Esophagus squamous epithelium (tissue), 5 donors: ENCODE measurements at regions not wholly inside any gene's neighbourhood (a gene's known extent, or its start where the extent isn't known, plus 50 kb on each side); places are given as distances from the start of the nearest gene placed in this dataset.

Experiments used
- DNase-seq: peaks from one replicate; lab custom pipeline; 2025; lab: John Stamatoyannopoulos, UW
- H3K27ac ChIP-seq, 4 donors: fragments of 200-600 bp; sonication (generic); one replicate each; pipeline ENCODE4 v1.5.1; 2016 to 2019; ENCODE audit warnings: mild to moderate bottlenecking in 1 of 4
- H3K27me3 ChIP-seq, 4 donors: fragments of 200-600 bp; sonication (generic); 1 replicate in 3 of 4; 2 replicates in 1 of 4; pipeline versions ENCODE4 v1.5.1 to v1.6.0; 2017 to 2021; ENCODE audit warnings: antibody characterized with exemption in 1 of 4
- H3K36me3 ChIP-seq, 3 donors: fragments of 200-600 bp; sonication (generic); one replicate each; pipeline ENCODE4 v1.5.1; 2016 to 2019
- H3K4me1 ChIP-seq, 3 donors: fragments of 200-600 bp; sonication (generic); one replicate each; pipeline ENCODE4 v1.5.1; 2017 to 2019
- H3K4me3 ChIP-seq, 4 donors: fragments of 200-600 bp; sonication (generic); 1 replicate in 3 of 4; 2 replicates in 1 of 4; pipeline ENCODE4 v1.5.1; 2016 to 2019; ENCODE audit warnings: mild to moderate bottlenecking in 2 of 4, moderate library complexity in 1 of 4
- H3K9me3 ChIP-seq, 3 donors: fragments of 200-600 bp; sonication (generic); one replicate each; pipeline ENCODE4 v1.5.1; 2016 to 2019
- POLR2A ChIP-seq, 4 donors: fragments of 450-650 bp; IDR thresholded peaks; one replicate each; pipeline ENCODE4 v1.6.1; 2017; ENCODE audit warnings: antibody characterized with exemption in 4 of 4, mild to moderate bottlenecking in 4 of 4, moderate library complexity in 3 of 4
- WGBS, 2 donors: methylation state at CpG; one replicate each; pipeline ENCODE4 v1.1.5; 2018; 5-methylcytosine and 5-hydroxymethylcytosine counted together
- intact Hi-C: fragments of 100-400 bp; cut with DNase I; formaldehyde crosslinking; loops from one replicate; pipeline ENCODE4 v1.15.0; 2022
- TF ChIP-seq, protein P1 (sequence below), 6 experiments: fragments of 450-650 bp in 4 of 6; fragments of 200-600 bp in 2 of 6; sonication (generic) in 2 of 6; IDR thresholded peaks; one replicate each; pipeline ENCODE4 v1.5.1; 2016 to 2019; ENCODE audit warnings: antibody characterized with exemption in 6 of 6, mild to moderate bottlenecking in 4 of 6, moderate library complexity in 4 of 6
- donor health status: DM: yes; HTN: yes; CAD: no.

DNA sequence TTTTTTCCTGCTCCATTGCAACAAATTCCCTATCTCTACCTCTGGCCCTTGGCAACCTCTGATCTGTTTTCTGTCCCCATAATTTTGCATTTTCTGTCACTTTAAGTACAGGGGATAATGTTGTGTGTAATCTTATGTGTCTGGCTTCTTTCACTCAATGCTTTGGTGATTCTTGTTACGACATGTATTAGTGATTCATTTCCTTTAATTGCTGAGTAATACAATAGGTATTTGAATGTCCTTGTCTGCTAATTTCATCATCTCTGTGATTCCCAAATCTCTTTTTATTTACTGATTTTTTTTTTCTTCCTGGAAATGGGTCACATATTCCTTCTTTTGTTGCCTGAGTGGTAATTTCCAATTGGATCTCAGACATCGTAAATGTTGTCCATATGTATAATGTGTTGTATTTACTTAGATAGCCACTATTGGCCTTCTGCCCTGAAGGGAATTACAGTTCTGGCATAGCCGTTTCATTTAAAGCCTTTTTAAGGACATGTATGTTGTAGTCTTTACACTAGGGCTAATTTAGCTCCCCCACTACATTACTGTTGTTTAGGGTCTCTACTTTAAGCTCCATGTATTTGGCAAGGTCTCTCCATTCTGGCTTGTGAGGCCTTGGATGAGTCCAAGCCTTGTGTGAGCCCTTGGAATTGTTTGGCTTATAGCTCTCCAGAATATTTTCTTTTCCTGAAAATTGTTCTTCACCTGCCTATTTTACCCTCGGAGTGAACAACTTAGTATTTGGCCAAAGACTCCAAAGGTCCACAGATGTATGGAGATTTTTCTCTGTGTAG, 683.8 kb downstream of the LRRC70 start:
- TF ChIP-seq, protein P1, sequence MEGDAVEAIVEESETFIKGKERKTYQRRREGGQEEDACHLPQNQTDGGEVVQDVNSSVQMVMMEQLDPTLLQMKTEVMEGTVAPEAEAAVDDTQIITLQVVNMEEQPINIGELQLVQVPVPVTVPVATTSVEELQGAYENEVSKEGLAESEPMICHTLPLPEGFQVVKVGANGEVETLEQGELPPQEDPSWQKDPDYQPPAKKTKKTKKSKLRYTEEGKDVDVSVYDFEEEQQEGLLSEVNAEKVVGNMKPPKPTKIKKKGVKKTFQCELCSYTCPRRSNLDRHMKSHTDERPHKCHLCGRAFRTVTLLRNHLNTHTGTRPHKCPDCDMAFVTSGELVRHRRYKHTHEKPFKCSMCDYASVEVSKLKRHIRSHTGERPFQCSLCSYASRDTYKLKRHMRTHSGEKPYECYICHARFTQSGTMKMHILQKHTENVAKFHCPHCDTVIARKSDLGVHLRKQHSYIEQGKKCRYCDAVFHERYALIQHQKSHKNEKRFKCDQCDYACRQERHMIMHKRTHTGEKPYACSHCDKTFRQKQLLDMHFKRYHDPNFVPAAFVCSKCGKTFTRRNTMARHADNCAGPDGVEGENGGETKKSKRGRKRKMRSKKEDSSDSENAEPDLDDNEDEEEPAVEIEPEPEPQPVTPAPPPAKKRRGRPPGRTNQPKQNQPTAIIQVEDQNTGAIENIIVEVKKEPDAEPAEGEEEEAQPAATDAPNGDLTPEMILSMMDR (IDR thresholded peaks at IDR 0.05), result no peak
- no peak for TF ChIP-seq POLR2A (IDR thresholded peaks at IDR 0.05)
- Histone ChIP-seq H3K36me3 (no peaks in the 10 kb centered on the region), H3K4me1 (peaks cover 0 to 8% (median 7%) of the 10 kb centered on the region in 3 donors), H3K9me3 (no peaks in the 10 kb centered on the region), H3K27ac (peak overlapping the region in 1 of 4 donors; percentile 37), H3K4me3 (no peak overlapping the region), H3K27me3 (no peaks in the 10 kb centered on the region)
- no peak for DNase-seq
- intact Hi-C loops, result no loop called here
- 19 to 39% methylated on average over 3 to 4 of the region's 4 CpGs for WGBS, 2 donors

DNA sequence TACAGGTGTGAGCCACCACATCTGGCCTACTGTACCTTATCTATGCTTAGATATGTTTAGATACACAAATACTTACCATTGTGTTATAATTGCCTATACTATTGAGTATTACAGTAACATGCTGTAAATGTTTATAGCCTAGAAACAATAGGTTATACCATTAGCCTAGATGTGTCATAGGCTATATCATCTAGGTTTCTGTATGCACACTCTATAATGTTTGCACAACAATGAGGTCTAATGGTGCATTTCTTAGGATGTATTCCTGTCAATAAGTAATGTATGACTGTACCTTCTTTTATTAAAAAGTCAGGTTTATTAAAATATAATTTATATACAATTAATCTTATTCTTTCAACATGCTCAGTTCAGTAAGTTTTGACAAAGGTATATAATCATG, 683.1 kb downstream of the LRRC70 start:
- no peaks in the 10 kb centered on the region for H3K27me3 ChIP-seq
- no peak for DNase-seq
- TF ChIP-seq, protein P1 (IDR thresholded peaks at IDR 0.05), result no peak
- no peak for TF ChIP-seq POLR2A (IDR thresholded peaks at IDR 0.05)

GRCh38 chr5:63255594-63255993, 677.0 kb downstream of the LRRC70 start:
- DNase-seq, result no peak
- no peaks in the 10 kb centered on the region for H3K9me3 ChIP-seq
- H3K36me3 ChIP-seq, result no peaks in the 10 kb centered on the region
- no peaks in the 10 kb centered on the region for H3K4me1 ChIP-seq
- no peak overlapping the region for H3K27ac ChIP-seq
- TF ChIP-seq POLR2A (IDR thresholded peaks at IDR 0.05), result no peak
- TF ChIP-seq, protein P1 (IDR thresholded peaks at IDR 0.05), result no peak
- WGBS, 2 donors, result 79 to 87% methylated on average over 5 of the region's 5 CpGs
- H3K27me3 ChIP-seq, result no peaks in the 10 kb centered on the region
- intact Hi-C loops, result no loop called here
- H3K4me3 ChIP-seq, result no peak overlapping the region

More for the DNA sequence above, 683.1 kb downstream of the LRRC70 start:
- peaks cover 0 to 8% (median 7%) of the 10 kb centered on the region in 3 donors for H3K4me1 ChIP-seq
- no peak overlapping the region for H3K27ac ChIP-seq
- no peaks in the 10 kb centered on the region for H3K9me3 ChIP-seq
- intact Hi-C loops, result no loop called here
- H3K4me3 ChIP-seq, result no peak overlapping the region
- H3K36me3 ChIP-seq, result no peaks in the 10 kb centered on the region

DNA sequence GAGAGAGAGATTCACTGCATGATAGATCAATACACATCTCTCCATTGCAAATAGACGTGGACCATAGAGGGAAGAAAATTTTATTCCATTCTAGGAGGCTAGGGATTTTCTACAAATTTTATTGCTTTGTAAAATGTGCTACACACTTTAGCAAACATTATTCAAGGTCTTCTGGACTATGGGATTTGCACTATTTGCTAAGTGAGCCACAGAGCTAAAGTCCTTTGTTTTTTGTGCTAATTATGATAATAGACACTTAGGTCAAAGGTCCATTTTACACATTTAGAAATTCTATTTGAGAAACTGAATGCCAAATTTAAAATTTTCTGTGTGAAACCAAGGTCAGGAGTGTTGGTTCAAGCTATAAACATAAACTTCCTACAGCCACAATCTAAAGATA, 672.3 kb downstream of the LRRC70 start:
- no peak for DNase-seq

GRCh38 chr5:63249960-63250359, 671.3 kb downstream of the LRRC70 start:
- intact Hi-C loops, result no loop called here
- no peak overlapping the region for H3K4me3 ChIP-seq
- WGBS, 2 donors, result 59 to 63% methylated on average over 2 of the region's 2 CpGs
- no peaks in the 10 kb centered on the region for H3K4me1 ChIP-seq
- no peak overlapping the region for H3K27ac ChIP-seq
- no peaks in the 10 kb centered on the region for H3K36me3 ChIP-seq
- no peaks in the 10 kb centered on the region for H3K27me3 ChIP-seq
- no peak for TF ChIP-seq POLR2A (IDR thresholded peaks at IDR 0.05)
- TF ChIP-seq, protein P1 (IDR thresholded peaks at IDR 0.05), result no peak
- no peak for DNase-seq
- H3K9me3 ChIP-seq, result no peaks in the 10 kb centered on the region

More for the DNA sequence above, 672.3 kb downstream of the LRRC70 start:
- 32 to 68% methylated on average over 1 of the region's 1 CpG for WGBS, 2 donors
- Histone ChIP-seq H3K4me3 (no peak overlapping the region), H3K9me3 (no peaks in the 10 kb centered on the region), H3K27ac (no peak overlapping the region), H3K27me3 (no peaks in the 10 kb centered on the region), H3K36me3 (no peaks in the 10 kb centered on the region), H3K4me1 (no peaks in the 10 kb centered on the region)
- intact Hi-C loops, result no loop called here
- TF ChIP-seq, protein P1 (IDR thresholded peaks at IDR 0.05), result no peak
- TF ChIP-seq POLR2A (IDR thresholded peaks at IDR 0.05), result no peak
